ENCODE measurements at regions not wholly inside any gene's neighbourhood (a gene's known extent, or its start where the extent isn't known, plus 50 kb on each side); places are given as distances from the start of the nearest gene placed in this dataset.

DNA sequence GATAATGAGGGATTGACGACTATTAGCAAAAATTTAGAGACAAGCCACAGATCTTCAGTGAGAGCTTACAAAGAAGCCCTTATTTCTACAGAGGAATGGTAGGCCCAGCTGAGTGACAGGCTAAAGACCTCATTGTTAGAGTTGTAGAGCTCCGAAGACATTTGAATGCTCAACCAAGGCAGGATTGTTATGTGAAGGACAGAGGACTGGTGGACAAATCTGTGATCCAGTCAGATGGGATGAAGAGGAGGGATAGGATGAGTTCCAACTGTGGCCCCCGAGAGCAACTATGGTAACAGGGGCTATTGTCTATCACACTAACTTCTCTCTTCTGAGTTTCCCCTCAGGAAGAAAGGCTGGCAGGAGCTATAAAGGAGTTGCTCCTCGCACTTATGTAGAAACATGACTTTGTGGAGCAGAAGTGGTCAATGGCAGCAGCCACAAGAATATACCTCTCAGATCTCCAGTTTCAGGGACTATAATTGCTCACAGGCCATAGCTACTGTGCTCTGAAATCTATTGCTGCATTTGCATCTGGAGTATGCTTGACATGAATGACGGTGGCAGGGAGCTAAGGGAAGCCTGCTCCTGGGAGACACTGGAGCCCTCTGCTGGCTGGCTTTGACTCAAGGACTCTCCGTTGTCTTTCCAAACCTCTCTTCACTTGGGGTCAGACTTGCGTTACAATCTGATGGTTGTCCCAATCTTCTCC is 50.3 kb upstream of the GREB1L start:
- H2AFZ ChIP-seq (ENCODE audit: low read length) = peak overlapping the region; percentile 55
- no peaks in the 10 kb centered on the region for H3K36me3 ChIP-seq (replicated peaks in 1 of 2; ENCODE audit: control insufficient read depth in 2 of 2, insufficient read depth in 2 of 2, low read length in 2 of 2)
- no peak overlapping the region for H3K4me2 ChIP-seq (ENCODE audit: insufficient read depth, low read length, poor library complexity, severe bottlenecking)
- H3K14ac ChIP-seq (ENCODE audit: low read length) = no peak overlapping the region
- no peak overlapping the region for H3K23ac ChIP-seq (ENCODE audit: low read depth, low read length, poor library complexity)
- no peak overlapping the region for H3K4ac ChIP-seq (ENCODE audit: low read length)
- no peaks in the 10 kb centered on the region for H3K79me1 ChIP-seq (ENCODE audit: low read depth, low read length)
- no peak overlapping the region for H2AK5ac ChIP-seq (ENCODE audit: low read depth, low read length)
- peaks cover 0 to 3% of the 10 kb centered on the region in 2 donors for H3K4me1 ChIP-seq (ENCODE audit: control insufficient read depth in 2 of 2, insufficient read depth in 1 of 2, low read depth in 1 of 2, low read length in 2 of 2)
- no peak overlapping the region for H4K91ac ChIP-seq (ENCODE audit: low read depth, low read length, poor library complexity)
- no peak for DNase-seq (ENCODE audit: low spot score)
- WGBS, 2 donors (ENCODE audit: extremely low coverage in 2 of 2, insufficient read length in 2 of 2, insufficient replicate concordance in 1 of 2) = no CpG with 5 or more reads among the region's 7 CpGs
- H3K27ac ChIP-seq (replicated peaks; ENCODE audit: low read length) = no peak overlapping the region
- H3K18ac ChIP-seq (ENCODE audit: low read length) = no peak overlapping the region
- H3K9ac ChIP-seq (ENCODE audit: low read depth, low read length, poor library complexity) = no peak overlapping the region
- H3K27me3 ChIP-seq (ENCODE audit: control insufficient read depth in 3 of 3, insufficient read depth in 3 of 3, low read depth in 1 of 3, low read length in 3 of 3) = no peaks in the 10 kb centered on the region
- H2BK5ac ChIP-seq (ENCODE audit: low read length) = no peak overlapping the region
- H2BK12ac ChIP-seq (ENCODE audit: low read length) = no peak overlapping the region
- no peak overlapping the region for H2BK120ac ChIP-seq (ENCODE audit: low read depth, low read length)
- no peak overlapping the region for H3K4me3 ChIP-seq (ENCODE audit: low read length in 2 of 2)
- no peaks in the 10 kb centered on the region for H3K9me3 ChIP-seq (replicated peaks in 1 of 2; ENCODE audit: control insufficient read depth in 2 of 2, insufficient read depth in 1 of 2, low read depth in 1 of 2, low read length in 2 of 2)
- no peak overlapping the region for H4K8ac ChIP-seq (ENCODE audit: low read depth, low read length)
- no peak overlapping the region for H2BK15ac ChIP-seq (ENCODE audit: low read length)
